ENCODE measurements at regions not wholly inside any gene's neighbourhood (a gene's known extent, or its start where the extent isn't known, plus 50 kb on each side); places are given as distances from the start of the nearest gene placed in this dataset.

GRCh38 chr1:235009561-235010306, 118.9 kb downstream of the TOMM20 start:
- no peak for DNase-seq (ENCODE audit: low read depth)

- no peak for DNase-seq (ENCODE audit: low read depth)
Observed at GRCh38 chr1:235009074-235009473, 119.6 kb downstream of the TOMM20 start.

- no peak for DNase-seq (ENCODE audit: low read depth)
Observed at GRCh38 chr1:235008239-235008638, 120.4 kb downstream of the TOMM20 start.

GRCh38 chr1:235006816-235007215, 121.8 kb downstream of the TOMM20 start:
- DNase-seq (ENCODE audit: low read depth), result no peak

GRCh38 chr1:235006132-235006721, 122.4 kb downstream of the TOMM20 start:
- DNase-seq (ENCODE audit: low read depth), result no peak

- no peak for DNase-seq (ENCODE audit: low read depth)
Observed at GRCh38 chr1:235004840-235005391, 123.7 kb downstream of the TOMM20 start.

- DNase-seq (ENCODE audit: low read depth), result no peak
Observed at GRCh38 chr1:235004276-235004675, 124.4 kb downstream of the TOMM20 start.

GRCh38 chr1:235002706-235003300, 125.8 kb downstream of the TOMM20 start:
- no peak for DNase-seq (ENCODE audit: low read depth)

- no peak for DNase-seq (ENCODE audit: low read depth)
Observed at GRCh38 chr1:234999513-234999940, 129.1 kb downstream of the TOMM20 start.

- no peak for DNase-seq (ENCODE audit: low read depth)
Observed at GRCh38 chr1:234997896-234998741, 130.5 kb downstream of the TOMM20 start.

- DNase-seq (ENCODE audit: low read depth), result no peak
Observed at GRCh38 chr1:234997201-234997895, 131.3 kb downstream of the TOMM20 start.

- no peak for DNase-seq (ENCODE audit: low read depth)
Observed at GRCh38 chr1:234996245-234996757, 132.3 kb downstream of the TOMM20 start.

GRCh38 chr1:234994436-234995295, 134.0 kb downstream of the TOMM20 start:
- no peak for DNase-seq (ENCODE audit: low read depth)

- DNase-seq (ENCODE audit: low read depth), result no peak
Observed at GRCh38 chr1:234992065-234992464, 136.6 kb downstream of the TOMM20 start.

GRCh38 chr1:234990874-234991801, 137.5 kb downstream of the TOMM20 start:
- DNase-seq (ENCODE audit: low read depth), result no peak

- no peak for DNase-seq (ENCODE audit: low read depth)
Observed at GRCh38 chr1:234990328-234990675, 138.3 kb downstream of the TOMM20 start.

- no peak for DNase-seq (ENCODE audit: low read depth)
Observed at GRCh38 chr1:234989479-234990327, 138.9 kb downstream of the TOMM20 start.

- DNase-seq (ENCODE audit: low read depth), result no peak
Observed at GRCh38 chr1:234989019-234989418, 139.6 kb downstream of the TOMM20 start.

All from stimulated activated CD4-positive, alpha-beta T cell treated with anti-CD3 and anti-CD28 coated beads, Interleukin-2, amount 100 ng/mL, for 4 hours (primary cell).